Calu3 (cell line): ENCODE measurements at regions not wholly inside any gene's neighbourhood (a gene's known extent, or its start where the extent isn't known, plus 50 kb on each side); places are given as distances from the start of the nearest gene placed in this dataset.
"Not testable (repeated sequence)": the region's sequence is repeated elsewhere in the genome, so short reads cannot be mapped to it uniquely, and the experiment has no call there.

Experiments
- BruUV-seq: library from RNA; stranded (reverse); fragments of 400-500 nt; replicated peaks from 2 replicates; lab custom pipeline; 2021; lab: Mats Ljungman, UMichigan
- CTCF ChIA-PET: fragments of 300-600 bp; sonication (Branson Sonifier 250); formaldehyde crosslinking; loops from one replicate; lab custom pipeline; 2022; ENCODE audit warnings: antibody characterized with exemption; lab: Charles Lee
- DNase-seq: peaks from one replicate; pipeline ENCODE4 v3.0.0; 2022
- H3K27ac Mint-ChIP-seq: one replicate; pipeline ENCODE4 v1.8.0; 2022; ENCODE audit warnings: mixed read lengths; ENCODE audit not compliant: unreplicated experiment
- H3K27me3 Mint-ChIP-seq: one replicate; pipeline ENCODE4 v1.8.0; 2022; ENCODE audit warnings: mixed read lengths; ENCODE audit not compliant: unreplicated experiment
- H3K36me3 Mint-ChIP-seq: one replicate; pipeline ENCODE4 v1.8.0; 2022; ENCODE audit warnings: mild to moderate bottlenecking, moderate library complexity, mixed read lengths; ENCODE audit not compliant: insufficient read depth, unreplicated experiment
- H3K4me1 Mint-ChIP-seq: one replicate; pipeline ENCODE4 v1.8.0; 2022; ENCODE audit warnings: mild to moderate bottlenecking, low read depth, mixed read lengths; ENCODE audit not compliant: unreplicated experiment
- H3K4me3 Mint-ChIP-seq: one replicate; pipeline ENCODE4 v1.8.0; 2022; ENCODE audit warnings: mild to moderate bottlenecking, low read depth, moderate library complexity, mixed read lengths; ENCODE audit not compliant: unreplicated experiment
- H3K9me3 Mint-ChIP-seq: one replicate; pipeline ENCODE4 v1.8.0; 2022; ENCODE audit warnings: low read depth, mixed read lengths; ENCODE audit not compliant: unreplicated experiment
- CTCF ChIP-seq: fragments of 200-600 bp; IDR thresholded peaks from one replicate; pipeline ENCODE4 v1.8.0; 2022; ENCODE audit warnings: antibody characterized with exemption; ENCODE audit not compliant: unreplicated experiment
- intact Hi-C: fragments of 100-400 bp; cut with micrococcal nuclease; formaldehyde crosslinking; loops from one replicate; pipeline ENCODE4 v1.10.0; 2022; ENCODE audit not compliant: unreplicated experiment

GRCh38 chrX:101823236-101823635 lies 108.6 kb downstream of the ZMAT1 start:
- CTCF ChIA-PET, result no interaction called here
- H3K27me3 Mint-ChIP-seq, result no peaks in the 10 kb centered on the region
- H3K27ac Mint-ChIP-seq, result no peak overlapping the region
- H3K36me3 Mint-ChIP-seq, result no peaks in the 10 kb centered on the region
- no peak for DNase-seq
- no peak overlapping the region for H3K4me3 Mint-ChIP-seq
- H3K4me1 Mint-ChIP-seq, result no peaks in the 10 kb centered on the region
- BruUV-seq, result no TSS peak
- intact Hi-C loops, result no loop called here
- H3K9me3 Mint-ChIP-seq, result peaks cover 6% of the 10 kb centered on the region
- no peak for TF ChIP-seq CTCF

DNA sequence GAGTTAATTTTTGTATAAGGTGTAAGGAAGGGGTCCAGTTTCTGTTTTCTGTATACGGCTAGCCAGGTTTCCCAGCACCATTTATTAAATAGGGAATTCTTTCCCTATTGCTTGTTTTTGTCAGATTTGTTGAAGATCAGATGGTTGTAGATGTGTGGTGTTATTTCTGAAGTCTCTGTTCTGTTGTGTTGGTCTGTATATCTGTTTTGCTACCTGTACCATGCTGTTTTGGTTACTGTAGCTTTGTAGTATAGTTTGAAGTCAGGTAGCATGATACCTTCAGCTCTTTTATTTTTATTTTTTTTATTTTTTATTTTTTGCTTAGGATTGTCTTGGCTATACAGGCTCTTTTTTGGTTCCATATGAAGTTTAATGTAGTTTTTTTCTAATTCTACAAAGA lies 114.1 kb downstream of the ZMAT1 start:
- H3K27ac Mint-ChIP-seq, DNase-seq, BruUV-seq, H3K4me3 Mint-ChIP-seq, CTCF ChIA-PET, H3K4me1 Mint-ChIP-seq, H3K9me3 Mint-ChIP-seq, H3K27me3 Mint-ChIP-seq, intact Hi-C loops, H3K36me3 Mint-ChIP-seq: not testable (repeated sequence)

DNA sequence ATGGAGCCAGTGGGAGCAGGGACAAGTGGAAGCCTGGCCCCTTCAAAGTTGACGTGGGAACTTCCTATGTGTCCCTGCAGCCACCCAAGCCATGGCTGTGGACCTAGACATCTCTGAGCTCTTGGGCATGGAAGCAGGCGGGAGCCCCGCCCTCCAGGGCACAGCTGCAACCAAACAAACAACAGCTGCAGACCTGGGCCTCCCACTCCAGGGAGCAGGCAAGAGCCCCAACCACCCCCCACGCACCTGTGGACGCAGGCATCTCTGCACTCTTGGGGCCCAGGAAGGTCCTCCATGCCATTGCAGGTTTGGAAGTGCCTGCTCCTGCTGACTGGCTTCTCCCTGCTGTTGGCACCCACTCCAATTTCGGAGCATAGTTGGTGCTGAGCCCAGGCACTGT lies 118.6 kb downstream of the ZMAT1 start:
- H3K4me3 Mint-ChIP-seq, result no peak overlapping the region
- no peak for DNase-seq
- no peaks in the 10 kb centered on the region for H3K9me3 Mint-ChIP-seq
- H3K27ac Mint-ChIP-seq, result no peak overlapping the region
- H3K4me1 Mint-ChIP-seq, result no peaks in the 10 kb centered on the region
- no peak for TF ChIP-seq CTCF
- intact Hi-C loops, result no loop called here
- no TSS peak for BruUV-seq
- H3K36me3 Mint-ChIP-seq, result no peaks in the 10 kb centered on the region
- CTCF ChIA-PET, result no interaction called here
- no peaks in the 10 kb centered on the region for H3K27me3 Mint-ChIP-seq

GRCh38 chrX:101803451-101803850 lies 128.4 kb downstream of the ZMAT1 start:
- Mint-ChIP-seq H3K4me1 (no peaks in the 10 kb centered on the region), H3K27ac (no peak overlapping the region), H3K4me3 (no peak overlapping the region), H3K36me3 (no peaks in the 10 kb centered on the region), H3K27me3 (peaks cover 12% of the 10 kb centered on the region), H3K9me3 (no peaks in the 10 kb centered on the region)
- no peak for TF ChIP-seq CTCF
- no TSS peak for BruUV-seq
- intact Hi-C loops, result loop anchor here (2.0 kb wide), 1 partner anchor 341 kb away; no protein-coding TSS in a partner anchor
- DNase-seq, result no peak
- CTCF ChIA-PET, result no interaction called here

DNA sequence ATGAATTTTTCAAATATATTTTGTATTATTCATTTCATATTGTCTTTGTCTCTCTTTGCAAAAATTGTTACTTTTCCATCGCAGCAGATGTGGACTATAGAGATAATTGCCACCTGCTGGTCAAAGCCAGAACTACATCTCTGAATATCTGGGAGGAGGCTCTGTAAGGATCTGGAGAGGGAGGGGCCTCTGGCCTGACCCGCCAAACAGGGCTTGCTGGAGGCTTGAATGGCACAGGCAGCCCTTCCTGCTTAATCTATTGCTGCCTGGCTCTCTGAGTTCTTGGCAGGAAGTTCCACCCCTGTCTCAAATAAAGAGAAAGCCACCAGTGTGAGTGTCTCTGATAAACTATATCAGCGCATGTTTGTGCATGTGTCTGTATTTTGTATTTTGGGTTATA lies 132.4 kb downstream of the ZMAT1 start:
- Mint-ChIP-seq H3K27me3 (peaks cover 12% of the 10 kb centered on the region), H3K36me3 (no peaks in the 10 kb centered on the region), H3K27ac (no peak overlapping the region), H3K4me3 (no peak overlapping the region), H3K9me3 (no peaks in the 10 kb centered on the region), H3K4me1 (no peaks in the 10 kb centered on the region)
- CTCF ChIA-PET, result no interaction called here
- BruUV-seq, result no TSS peak
- DNase-seq, result peak; percentile 83
- intact Hi-C loops, result loop anchor here (1.0 to 5.0 kb wide), 2 partner anchors 202 to 384 kb away; no protein-coding TSS in a partner anchor
- no peak for TF ChIP-seq CTCF
